Pons (tissue), 1 donor: ENCODE measurements at regions not wholly inside any gene's neighbourhood (a gene's known extent, or its start where the extent isn't known, plus 50 kb on each side); places are given as distances from the start of the nearest gene placed in this dataset.
"Not testable (repeated sequence)": the region's sequence is repeated elsewhere in the genome, so short reads cannot be mapped to it uniquely, and the experiment has no call there.

Experiments used
- DNase-seq: peaks from one replicate; pipeline ENCODE4 v3.0.0-alpha.2; 2016; ENCODE audit warnings: low spot score

DNA sequence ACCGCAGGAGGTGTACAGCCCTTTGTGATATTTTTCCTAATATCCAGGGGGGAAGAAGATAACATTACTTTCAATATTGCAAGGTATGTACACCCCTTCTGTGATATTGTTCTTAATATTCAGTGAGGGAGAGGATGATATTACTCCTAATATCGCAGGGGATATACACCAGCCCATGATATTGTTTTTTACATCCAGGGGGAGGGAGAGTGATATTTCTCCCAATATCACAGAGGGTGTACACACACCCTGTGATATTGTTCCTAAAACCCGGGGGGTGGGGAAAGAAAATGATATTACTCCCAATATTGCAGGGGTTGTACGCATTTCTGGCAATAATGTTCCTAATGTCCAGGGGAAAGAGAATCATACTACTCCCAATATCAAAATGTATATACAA lies 58.0 kb upstream of the SLC25A48 start:
- no peak for DNase-seq

DNA sequence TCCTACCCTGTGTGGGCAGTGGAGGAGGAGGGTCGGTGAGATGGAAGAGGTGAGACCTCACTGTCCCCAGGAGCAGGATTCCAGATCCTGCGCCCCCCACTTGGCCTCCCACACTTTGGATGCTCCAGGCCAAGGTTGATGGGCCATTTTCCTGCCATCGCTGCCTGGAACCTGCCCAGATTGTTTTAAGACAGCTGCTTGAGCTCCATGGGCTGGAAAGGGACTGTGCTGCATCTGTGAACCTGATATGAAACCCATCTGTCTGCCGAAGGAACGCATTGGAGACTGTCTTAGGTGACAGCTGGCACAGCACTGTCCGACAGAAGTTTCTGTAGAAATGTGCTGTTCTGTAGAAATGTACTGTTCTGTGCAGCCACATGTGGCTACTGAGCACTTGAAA lies 72.7 kb upstream of the SLC25A48 start:
- no peak for DNase-seq

DNA sequence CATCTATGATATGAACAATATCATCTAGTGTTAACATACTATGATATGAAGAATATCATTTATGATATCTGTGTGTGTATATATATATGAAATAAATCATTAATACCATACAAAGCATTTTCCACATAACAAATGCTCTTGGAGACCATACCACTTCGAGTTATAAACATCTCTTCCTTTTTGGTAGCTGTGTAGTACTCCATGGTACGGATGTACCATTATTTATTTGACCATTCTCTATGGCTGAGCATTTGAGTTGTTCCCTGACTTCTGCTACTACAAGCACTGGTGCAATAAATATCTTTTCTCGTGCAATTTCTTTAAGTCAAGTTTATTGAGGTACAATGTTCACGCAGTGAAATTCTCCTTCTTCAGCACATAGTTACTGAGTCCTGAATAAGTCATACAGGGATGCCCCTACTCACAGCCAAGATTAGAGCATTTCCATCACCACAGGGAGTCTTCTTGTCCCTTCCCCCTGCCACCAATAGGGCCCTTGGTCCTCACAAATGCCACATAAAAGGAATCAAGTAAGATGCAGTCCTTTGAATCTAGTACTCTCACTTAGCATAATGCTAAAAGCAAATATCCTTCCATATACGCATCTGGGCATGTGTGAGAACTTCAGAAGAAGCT lies 75.2 kb upstream of the SLC25A48 start:
- no peak for DNase-seq

DNA sequence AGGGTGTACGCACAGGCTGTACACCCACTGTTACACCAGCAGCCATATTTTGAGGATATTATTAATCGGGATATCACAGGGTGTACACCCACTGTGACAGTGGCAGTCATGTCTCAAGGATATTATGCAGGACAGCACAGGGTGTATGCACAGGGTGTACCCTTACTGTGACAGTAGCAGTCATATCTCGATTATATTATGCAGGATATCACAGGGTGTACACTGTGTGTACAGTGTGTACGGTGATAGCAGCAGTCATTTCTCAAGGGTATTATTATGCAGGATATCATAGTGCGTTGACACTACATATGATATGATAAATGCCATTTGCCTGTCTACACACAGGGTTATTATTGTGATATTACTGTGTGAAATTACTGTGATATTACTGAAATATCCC lies 80.5 kb upstream of the SLC25A48 start:
- no peak for DNase-seq

DNA sequence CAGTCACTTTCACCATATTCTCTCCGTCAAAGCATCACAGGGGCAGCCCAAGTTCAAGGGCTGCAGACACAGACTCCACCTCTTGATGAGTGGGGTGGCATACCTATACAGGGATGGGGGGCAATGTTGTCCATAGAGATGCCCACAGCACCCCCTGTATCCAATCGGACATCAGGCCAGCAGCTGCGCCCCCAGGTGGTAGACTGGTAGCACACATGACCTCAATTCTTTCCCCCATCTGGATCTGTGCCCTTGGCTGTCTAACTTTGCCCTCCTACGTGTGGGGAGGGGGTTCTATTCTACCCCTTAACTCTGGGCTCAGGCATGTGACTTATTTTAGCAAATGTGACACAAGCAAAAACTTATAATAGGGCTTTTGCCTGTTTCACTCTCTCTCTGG lies 84.0 kb upstream of the SLC25A48 start:
- DNase-seq: no peak

DNA sequence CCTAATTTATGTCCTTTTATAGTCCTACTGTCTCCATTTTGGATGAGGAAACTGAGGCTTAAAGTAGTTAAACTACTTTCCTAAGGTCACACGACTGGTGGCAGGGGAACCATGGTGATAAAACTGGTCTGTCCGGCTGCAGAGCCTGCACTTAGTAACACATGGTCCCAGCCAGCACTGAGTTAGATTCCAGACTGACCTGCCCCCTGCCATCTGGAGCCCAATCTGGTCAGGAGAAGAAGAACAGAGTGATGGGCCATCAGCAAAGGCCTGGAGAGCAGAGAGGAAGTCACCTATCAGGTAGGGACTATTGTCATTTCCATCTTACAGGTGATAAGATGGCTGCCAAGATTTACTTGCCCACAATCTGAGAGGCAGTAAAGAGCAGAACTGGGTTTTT lies 86.6 kb upstream of the SLC25A48 start:
- no peak for DNase-seq

DNA sequence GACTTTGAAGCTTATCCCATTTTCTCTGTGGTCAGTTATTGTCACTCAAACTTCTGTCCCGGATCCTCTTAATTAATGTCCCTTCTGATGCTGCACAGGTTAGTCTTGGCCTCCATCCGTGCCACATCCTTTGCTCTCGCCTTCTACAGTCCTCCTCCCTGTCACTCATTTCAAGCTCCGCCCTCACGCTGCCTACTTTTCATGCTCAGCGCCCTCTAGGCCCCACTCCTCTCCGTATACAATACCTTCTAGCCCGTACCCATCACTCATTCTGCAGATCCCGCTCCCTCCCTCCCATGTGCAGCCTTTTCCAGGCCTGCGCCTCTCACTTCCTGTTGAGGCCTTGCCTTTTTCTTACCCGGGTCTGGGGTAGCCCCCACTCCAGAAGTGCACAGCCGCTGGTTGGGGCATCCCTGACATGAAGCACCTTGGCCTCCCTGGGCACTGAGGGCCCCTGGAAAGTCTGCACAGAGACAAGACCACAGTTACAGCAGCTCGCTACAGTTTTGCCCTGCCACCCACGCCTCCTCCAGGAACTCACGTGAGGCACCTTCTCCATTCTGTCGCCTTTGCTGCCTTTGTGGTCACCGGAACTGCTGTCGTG lies 88.5 kb upstream of the SLC25A48 start:
- no peak for DNase-seq

DNA sequence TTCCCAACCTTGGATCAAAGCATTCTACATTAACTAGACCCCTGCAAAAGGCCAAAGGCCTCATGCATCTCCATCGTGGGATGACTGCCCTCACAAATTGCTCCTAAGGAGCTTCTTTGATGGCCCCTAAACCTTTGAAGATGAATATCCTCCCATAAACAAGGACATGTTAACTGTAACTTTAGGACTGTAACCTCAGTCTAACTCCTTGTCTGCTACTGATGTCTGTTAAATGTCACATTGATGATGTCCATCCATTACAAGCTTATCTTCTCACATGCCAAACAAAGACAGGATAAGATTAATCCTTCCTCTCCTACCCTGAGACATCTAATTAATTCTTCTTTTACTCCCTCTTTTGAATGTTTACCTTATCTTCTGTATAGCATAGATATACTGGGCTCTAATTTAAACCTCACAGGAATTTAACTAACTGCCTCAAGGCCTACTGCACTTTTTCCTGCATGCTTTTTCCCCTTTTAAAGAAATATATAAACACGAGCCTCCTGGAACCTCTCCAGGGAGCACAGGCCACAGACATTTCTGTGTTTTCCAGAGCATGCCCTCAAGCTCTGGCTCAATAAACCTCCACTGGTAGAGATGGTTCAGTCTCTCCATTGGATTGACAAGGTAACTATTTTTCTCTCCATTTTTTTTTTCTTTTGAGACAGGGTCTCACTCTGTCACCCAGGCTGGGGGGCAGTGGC lies 90.6 kb upstream of the SLC25A48 start:
- no peak for DNase-seq

DNA sequence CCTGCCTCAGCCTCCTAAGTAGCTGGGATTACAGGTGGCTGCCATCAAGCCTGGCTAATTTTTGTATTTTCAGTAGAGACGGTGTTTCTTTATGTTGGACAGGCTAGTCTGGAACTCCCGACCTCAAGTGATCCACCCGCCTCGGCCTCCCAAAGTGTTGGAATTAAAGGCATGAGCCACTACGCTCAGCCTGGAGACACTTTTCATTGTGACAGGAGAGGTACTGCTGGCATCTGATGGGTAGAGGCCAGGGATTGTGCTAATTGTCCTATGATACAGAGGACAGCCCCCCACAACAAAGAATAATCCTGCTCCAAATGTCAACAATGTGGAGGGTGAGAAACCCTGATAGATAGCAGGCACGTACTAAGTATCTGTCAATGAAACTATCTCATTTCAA lies 91.3 kb upstream of the SLC25A48 start:
- DNase-seq: no peak

DNA sequence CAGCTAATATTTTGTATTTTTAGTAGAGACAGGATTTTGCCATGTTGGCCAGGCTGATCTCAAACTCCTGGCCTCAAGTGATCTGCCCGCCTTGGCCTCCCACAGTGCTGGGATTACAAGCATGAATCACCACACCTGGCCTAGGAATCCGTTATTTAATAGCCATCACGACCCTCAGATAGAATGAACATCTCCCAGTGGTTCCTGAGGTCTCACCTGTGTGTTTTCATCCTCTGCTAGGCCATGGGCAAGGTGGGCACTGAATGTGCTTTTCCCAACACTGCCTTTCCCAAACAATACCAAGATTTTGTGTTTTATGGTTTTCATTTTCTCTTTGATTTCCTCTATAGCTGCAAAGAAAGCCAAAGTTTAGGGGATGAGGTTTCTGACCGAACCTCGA lies 92.2 kb upstream of the SLC25A48 start:
- DNase-seq: not testable (repeated sequence)

DNA sequence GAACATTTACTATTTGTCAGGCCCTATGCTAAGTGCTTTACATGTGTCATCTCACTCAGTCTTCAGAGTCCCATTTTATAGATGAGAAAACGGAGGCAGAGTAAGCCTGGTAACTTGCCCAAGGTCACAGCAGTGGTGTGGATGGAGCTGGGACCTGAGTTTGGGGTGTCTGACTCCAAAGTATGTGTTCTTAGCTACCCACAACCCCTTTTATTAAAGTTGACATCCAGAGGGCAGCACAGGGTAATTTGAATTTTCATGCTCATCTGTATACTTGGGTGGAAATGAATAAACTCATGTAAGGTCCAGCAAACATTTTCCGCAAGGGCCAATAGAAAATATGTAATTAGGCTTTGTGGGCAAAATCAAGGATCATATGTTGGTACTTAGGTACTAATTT lies 93.4 kb upstream of the SLC25A48 start:
- no peak for DNase-seq

DNA sequence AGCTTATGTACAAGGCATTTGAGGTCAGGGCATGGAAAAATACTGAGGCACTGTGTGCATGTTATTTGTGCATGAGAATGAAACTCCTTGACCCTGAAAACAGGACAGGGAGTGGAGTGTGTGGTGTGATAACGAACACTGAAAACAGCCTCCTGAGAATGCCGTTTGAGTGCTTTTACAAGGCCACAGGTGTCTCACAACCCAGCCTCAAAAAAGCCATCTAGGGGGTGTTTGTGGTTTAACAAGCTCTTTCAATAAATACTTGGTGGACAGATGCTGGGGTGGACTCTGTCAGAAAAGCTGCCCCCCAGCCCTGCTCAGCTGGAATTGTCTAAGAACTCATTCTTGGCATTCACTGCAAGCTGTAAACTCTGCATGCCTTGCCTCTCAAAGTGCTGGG lies 94.0 kb upstream of the SLC25A48 start:
- DNase-seq: no peak

DNA sequence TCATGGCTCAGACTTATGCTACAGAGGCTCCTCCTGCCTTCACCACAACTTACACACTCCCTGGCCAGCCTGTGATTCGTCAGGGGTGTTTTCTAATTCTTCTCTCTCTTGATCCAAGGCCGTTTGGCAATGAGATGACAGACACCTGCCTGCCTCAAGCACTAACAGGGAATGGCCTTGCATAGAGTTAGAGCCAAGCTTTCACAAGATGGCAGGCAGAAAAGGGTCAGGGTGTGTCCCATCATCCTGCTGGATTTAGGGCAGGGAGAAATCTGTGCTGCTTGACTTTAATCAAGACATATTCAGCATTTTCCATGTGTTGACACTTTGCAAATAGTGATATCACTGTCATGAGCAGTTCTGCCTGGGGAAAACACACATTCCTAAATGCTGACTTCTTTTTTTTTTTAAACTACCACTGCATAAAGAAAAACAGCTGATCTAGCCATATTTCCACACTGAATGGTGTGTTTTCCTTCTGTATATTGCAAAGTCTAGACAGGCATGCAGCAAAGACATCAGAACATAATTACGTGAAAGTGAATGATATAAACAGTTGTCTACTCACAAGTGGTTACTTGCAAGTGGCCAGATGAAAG lies 95.0 kb upstream of the SLC25A48 start:
- no peak for DNase-seq

DNA sequence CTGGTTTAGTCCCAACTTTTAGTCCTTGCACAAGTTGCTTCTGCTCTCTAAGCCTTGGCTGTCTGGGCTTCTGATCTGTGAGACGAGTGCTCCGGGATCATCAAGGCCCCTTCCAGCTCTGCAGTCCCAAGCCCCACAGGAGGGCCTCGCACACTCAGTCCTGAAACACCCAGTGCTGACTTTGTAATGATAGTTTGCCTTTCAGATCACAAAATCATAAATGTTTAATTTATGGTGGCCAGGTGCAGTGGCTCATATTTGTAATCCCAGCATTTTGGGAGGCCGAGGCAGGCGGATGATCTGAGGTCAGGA lies 95.9 kb upstream of the SLC25A48 start:
- DNase-seq: no peak

DNA sequence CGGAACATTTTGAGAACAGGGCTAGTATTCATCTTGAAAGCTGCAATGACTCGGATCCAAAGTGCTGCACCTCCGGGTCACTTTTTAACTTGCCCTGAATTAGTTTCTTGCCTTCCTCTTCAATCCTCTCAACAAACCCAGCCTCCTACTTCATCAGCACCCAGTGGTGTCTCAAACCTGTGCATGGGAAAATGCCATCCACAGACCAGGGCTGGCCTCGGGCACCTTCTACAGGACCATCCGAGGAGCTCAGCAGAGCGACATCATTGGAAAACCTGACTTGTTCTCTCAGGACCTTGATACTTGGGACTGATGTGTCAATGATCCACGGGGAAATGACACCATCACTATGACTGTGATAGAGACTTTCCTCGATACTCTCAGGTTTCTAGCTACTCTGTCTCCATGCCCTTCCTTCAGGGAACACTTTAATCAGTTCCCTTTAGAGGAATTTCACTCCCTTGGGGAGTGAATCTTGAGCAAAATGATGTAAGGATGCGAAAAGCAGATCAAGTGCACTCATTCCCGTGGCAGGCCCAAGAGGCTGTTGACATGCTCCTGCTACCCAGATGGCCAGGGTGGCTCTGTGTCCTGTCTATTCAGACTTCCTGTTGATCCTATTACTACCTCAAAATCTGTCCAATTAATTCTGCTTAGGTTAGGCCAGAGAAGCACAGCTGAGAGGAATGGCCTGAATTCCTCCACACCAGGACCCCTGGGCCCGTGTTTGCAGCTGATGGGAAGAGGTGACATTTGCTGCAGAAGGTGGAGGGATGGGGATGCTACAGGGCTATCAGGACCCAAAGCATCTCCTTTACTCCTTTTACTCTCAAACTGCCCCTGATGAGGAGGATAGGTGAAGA lies 96.5 kb upstream of the SLC25A48 start:
- no peak for DNase-seq

DNA sequence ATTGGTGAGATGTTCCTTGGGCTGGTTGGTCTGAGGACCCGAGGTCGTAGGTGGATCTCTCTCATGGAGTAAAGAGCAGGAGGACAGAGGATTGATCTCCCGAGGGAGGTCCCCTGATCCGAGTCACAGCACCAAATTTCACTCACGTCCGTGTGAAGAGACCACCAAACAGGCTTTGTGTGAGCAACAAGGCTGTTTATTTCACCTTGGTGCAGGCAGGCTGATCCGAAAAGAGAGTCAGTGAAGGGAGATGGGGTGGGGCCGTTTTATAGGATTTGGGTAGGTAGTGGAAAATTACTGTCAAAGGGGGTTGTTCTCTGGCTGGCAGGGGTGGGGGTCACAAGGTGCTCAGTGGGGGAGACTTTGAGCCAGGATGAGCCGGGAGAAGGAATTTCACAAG lies 97.5 kb upstream of the SLC25A48 start:
- not testable (repeated sequence) for DNase-seq

DNA sequence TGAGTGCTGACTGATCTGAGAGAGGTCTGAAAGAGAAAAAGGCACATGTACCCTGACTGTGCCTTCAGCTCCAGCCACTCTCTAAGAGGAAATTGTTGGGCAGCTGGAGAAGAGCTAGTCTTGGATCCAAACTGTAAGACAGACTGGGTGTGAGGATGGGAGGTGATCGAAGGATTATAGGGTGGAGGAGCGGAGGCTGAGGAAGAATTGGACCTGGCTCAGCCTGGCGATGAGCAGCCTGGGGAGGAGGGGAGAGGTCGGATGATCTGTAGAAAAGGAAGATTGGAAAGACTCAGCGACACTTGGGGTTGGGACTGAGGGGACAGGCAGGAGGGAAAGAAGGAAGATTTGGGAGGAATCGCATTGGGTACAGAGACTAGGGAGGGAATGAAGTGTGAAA lies 98.6 kb upstream of the SLC25A48 start:
- no peak for DNase-seq

DNA sequence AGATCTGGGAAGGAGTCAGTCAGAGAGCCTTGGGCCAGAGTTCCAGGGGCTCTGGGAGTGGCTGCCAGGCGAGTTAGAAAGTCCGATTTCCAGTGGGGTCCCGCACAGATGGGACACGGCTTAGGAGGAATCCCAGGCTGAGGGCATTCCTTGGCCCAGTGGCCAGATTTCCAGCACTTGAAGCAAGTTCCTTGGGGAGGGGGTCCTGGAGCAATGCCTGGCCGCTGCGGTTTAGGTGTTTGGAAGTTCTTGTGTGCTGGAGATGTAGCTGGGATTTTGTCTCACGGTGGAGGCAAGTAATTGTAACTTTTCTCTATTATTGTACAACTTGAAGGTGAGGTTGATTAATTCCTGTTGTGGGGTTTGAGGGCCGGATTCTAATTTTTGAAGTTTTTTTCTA lies 99.5 kb upstream of the SLC25A48 start:
- DNase-seq: not testable (repeated sequence)

DNA sequence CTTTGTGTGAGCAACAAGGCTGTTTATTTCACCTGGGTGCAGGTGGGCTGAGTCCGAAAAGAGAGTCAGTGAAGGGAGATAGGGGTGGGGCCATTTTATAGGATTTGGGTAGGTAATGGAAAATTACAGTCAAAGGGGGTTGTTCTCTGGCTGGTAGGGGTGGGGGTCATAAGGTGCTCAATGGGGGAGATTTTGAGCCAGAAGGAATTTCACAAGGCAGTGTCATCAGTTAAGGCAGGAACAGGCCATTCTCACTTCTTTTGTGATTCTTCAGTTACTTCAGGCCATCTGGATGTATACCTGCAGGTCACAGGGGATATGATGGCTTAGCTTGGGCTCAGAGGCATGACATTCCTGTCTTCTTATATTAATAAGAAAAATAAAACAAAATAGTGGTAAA lies 103.4 kb upstream of the SLC25A48 start:
- not testable (repeated sequence) for DNase-seq

DNA sequence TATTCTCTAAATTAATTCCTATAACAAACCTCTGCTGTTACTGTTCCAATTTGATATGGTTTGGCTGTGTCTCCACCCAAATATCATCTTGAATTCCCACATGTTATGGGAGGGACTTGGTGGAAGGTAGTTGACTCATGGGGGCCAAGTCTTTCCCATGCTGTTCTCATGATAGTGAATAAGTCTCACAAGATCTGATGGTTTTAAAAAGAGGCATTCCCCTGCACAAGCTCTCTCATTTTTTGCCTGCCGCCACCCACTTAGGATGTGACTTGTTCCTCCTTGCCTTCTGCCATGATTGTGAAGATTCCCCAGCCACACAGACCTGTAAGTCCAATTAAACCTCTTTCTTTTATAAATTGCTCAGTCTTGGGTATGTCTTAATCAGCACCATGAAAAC lies 104.3 kb upstream of the SLC25A48 start:
- not testable (repeated sequence) for DNase-seq

DNA sequence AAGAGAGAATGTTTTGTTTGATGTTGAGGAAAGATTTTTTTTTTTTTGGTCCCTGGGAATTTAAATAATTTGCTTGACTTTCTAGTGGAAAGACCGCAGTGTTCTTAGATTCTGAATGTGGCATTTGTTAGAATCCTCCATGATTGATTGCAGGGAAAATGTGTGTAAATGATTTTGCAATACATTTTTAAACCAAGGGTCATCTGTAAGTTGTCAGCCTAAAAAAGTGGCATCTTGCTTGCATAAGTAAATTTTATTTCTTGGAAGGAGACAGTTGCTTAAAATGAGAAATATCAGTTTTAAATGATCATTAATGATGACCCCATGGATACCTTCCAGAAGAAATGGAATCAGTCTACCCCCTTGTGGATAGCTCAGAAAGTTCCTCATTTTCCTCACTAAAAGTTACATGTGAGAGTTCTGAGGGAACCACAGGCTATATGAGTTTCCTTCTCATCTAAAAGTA lies 105.1 kb upstream of the SLC25A48 start:
- DNase-seq: peak; percentile 24

DNA sequence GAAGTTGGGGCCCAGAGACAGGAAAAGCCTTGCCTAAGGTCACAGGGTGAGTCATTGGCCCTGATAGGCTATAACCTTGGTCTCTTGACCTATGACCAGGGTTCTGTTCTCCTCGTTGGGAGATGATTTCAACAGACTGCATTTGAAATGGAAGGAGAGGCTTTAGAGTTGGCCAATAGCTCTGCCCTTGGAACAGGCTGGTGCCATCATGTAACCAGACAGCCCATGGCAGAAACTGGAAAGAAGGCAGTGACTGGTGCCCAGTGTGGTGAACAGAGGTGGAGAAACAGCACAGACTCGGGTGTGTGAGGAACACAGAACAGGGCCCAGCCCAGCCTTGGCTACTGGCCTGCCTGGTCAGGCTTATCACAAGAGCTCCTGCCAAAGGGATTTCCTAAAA lies 109.8 kb upstream of the SLC25A48 start:
- no peak for DNase-seq
